ENCODE measurements at regions not wholly inside any gene's neighbourhood (a gene's known extent, or its start where the extent isn't known, plus 50 kb on each side); places are given as distances from the start of the nearest gene placed in this dataset.
"Not testable (repeated sequence)": the region's sequence is repeated elsewhere in the genome, so short reads cannot be mapped to it uniquely, and the experiment has no call there.

DNA sequence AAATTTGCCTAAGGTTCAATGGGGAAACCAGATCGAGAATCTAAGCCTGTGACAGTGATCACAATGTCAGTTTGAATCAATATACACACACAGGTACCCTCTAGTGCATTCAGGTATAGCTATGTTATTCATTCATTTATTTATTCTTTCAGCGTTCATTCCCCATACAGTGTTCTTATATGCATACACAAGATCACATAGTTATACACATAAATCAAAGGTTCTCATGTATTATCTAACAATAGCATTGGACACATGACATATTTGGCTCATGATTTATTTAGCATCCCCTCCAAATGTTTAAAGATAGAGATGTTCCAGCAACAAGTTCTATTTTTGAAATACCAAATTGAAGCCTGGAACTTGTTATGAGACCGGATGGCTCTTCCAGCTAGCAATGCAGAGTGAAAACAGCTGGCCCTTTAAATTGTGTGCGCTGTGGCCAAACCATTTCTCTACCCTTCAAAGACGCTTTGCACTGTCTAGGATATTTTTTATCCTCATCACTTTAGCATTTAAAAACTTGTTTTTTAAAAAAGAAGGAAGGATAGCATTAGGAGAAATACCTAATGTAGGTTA, 131.0 kb downstream of the ATXN3L start:
- ATAC-seq (no peak), DNase-seq (ENCODE audit: low read depth, low spot score) (no peak)
- POLR2A ChIA-PET, result no interaction called here
- RAD21 ChIA-PET (ENCODE audit: low non-redundant PET in 1 of 2, low total read pairs in 2 of 2, uncharacterized antibody in 2 of 2, unreplicated experiment in 2 of 2), result no interaction called here
- no TSS peak for BruUV-seq (replicated peaks)
- TF ChIP-seq SRF (IDR thresholded peaks at IDR 0.05; ENCODE audit: low read depth) (no peak), ZFX (IDR thresholded peaks at IDR 0.05) (no peak), YY1 (IDR thresholded peaks at IDR 0.05; ENCODE audit: extremely low read depth, insufficient replicate concordance, low read depth, low read length) (no peak), POLR2A (IDR thresholded peaks at IDR 0.05; ENCODE audit: borderline replicate concordance, extremely low read depth, insufficient read depth, insufficient read length) (no peak), TCF7L2 (IDR thresholded peaks at IDR 0.05; ENCODE audit: borderline replicate concordance, extremely low read depth, insufficient read depth, insufficient read length) (no peak), EZH2 (IDR thresholded peaks at IDR 0.05) (no peak), JUND (IDR thresholded peaks at IDR 0.05) (no peak)
- TF ChIP-seq, protein P1, sequence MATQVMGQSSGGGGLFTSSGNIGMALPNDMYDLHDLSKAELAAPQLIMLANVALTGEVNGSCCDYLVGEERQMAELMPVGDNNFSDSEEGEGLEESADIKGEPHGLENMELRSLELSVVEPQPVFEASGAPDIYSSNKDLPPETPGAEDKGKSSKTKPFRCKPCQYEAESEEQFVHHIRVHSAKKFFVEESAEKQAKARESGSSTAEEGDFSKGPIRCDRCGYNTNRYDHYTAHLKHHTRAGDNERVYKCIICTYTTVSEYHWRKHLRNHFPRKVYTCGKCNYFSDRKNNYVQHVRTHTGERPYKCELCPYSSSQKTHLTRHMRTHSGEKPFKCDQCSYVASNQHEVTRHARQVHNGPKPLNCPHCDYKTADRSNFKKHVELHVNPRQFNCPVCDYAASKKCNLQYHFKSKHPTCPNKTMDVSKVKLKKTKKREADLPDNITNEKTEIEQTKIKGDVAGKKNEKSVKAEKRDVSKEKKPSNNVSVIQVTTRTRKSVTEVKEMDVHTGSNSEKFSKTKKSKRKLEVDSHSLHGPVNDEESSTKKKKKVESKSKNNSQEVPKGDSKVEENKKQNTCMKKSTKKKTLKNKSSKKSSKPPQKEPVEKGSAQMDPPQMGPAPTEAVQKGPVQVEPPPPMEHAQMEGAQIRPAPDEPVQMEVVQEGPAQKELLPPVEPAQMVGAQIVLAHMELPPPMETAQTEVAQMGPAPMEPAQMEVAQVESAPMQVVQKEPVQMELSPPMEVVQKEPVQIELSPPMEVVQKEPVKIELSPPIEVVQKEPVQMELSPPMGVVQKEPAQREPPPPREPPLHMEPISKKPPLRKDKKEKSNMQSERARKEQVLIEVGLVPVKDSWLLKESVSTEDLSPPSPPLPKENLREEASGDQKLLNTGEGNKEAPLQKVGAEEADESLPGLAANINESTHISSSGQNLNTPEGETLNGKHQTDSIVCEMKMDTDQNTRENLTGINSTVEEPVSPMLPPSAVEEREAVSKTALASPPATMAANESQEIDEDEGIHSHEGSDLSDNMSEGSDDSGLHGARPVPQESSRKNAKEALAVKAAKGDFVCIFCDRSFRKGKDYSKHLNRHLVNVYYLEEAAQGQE (IDR thresholded peaks at IDR 0.05; ENCODE audit: low read depth), result no peak
- TF ChIP-seq, protein P2, sequence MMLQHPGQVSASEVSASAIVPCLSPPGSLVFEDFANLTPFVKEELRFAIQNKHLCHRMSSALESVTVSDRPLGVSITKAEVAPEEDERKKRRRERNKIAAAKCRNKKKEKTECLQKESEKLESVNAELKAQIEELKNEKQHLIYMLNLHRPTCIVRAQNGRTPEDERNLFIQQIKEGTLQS (IDR thresholded peaks at IDR 0.05), result no peak
- Histone ChIP-seq H3K4me2 (ENCODE audit: low read length) (no peak overlapping the region), H3K9me3 (ENCODE audit: control insufficient read depth in 1 of 2, insufficient read depth in 1 of 2, low read depth in 1 of 2, low read length in 2 of 2) (no peaks in the 10 kb centered on the region), H3K9ac (ENCODE audit: low read length) (no peak overlapping the region), H4K20me1 (ENCODE audit: insufficient read depth) (no peaks in the 10 kb centered on the region), H3K27ac (ENCODE audit: low read depth, low read length) (no peak overlapping the region), H2AFZ (ENCODE audit: low read depth, low read length, poor library complexity, severe bottlenecking) (no peak overlapping the region), H3K27me3 (ENCODE audit: insufficient read depth, low read length) (no peaks in the 10 kb centered on the region), H3K79me2 (ENCODE audit: insufficient read depth, low read length) (no peaks in the 10 kb centered on the region), H3K4me1 (ENCODE audit: control insufficient read depth in 1 of 2, insufficient read depth in 2 of 2, low read length in 2 of 2) (no peaks in the 10 kb centered on the region), H3K36me3 (ENCODE audit: control insufficient read depth in 1 of 2, insufficient read depth in 2 of 2, low read length in 2 of 2) (no peaks in the 10 kb centered on the region), H3K9me2 (ENCODE audit: insufficient read depth) (no peaks in the 10 kb centered on the region), H3K4me3 (replicated peaks in 1 of 2; ENCODE audit: low read depth in 1 of 2, low read length in 2 of 2) (no peak overlapping the region)
- CTCF ChIA-PET, result no interaction called here
- intact Hi-C loops (cut with micrococcal nuclease), result no loop called here

DNA sequence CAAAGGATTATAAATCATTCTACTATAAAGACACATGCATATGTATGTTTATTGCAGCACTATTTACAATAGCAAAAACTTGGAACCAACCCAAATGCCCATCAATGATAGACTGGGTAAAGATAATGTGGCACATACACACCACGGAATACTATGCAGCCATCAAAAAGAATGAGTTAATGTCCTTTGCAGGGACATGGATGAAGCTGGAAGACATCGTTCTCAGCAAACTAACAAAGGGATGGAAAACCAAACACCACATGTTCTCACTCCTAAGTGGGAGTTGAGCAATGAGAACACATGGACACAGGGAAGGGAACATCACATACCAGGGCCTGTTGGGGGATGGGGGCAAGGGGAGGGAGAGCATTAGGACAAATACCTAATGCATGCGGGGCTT, 133.2 kb downstream of the ATXN3L start:
- RAD21 ChIA-PET (ENCODE audit: low non-redundant PET in 1 of 2, low total read pairs in 2 of 2, uncharacterized antibody in 2 of 2, unreplicated experiment in 2 of 2); H3K4me1 ChIP-seq (ENCODE audit: control insufficient read depth in 1 of 2, insufficient read depth in 2 of 2, low read length in 2 of 2); BruUV-seq (replicated peaks); H3K27me3 ChIP-seq (ENCODE audit: insufficient read depth, low read length); POLR2A ChIA-PET; H2AFZ ChIP-seq (ENCODE audit: low read depth, low read length, poor library complexity, severe bottlenecking); ATAC-seq; H3K27ac ChIP-seq (ENCODE audit: low read depth, low read length); intact Hi-C loops (cut with micrococcal nuclease); H3K4me2 ChIP-seq (ENCODE audit: low read length); H3K36me3 ChIP-seq (ENCODE audit: control insufficient read depth in 1 of 2, insufficient read depth in 2 of 2, low read length in 2 of 2); H3K79me2 ChIP-seq (ENCODE audit: insufficient read depth, low read length); H3K9me2 ChIP-seq (ENCODE audit: insufficient read depth); H3K9me3 ChIP-seq (ENCODE audit: control insufficient read depth in 1 of 2, insufficient read depth in 1 of 2, low read depth in 1 of 2, low read length in 2 of 2); H3K9ac ChIP-seq (ENCODE audit: low read length); H4K20me1 ChIP-seq (ENCODE audit: insufficient read depth); H3K4me3 ChIP-seq (replicated peaks in 1 of 2; ENCODE audit: low read depth in 1 of 2, low read length in 2 of 2); DNase-seq (ENCODE audit: low read depth, low spot score); CTCF ChIA-PET: not testable (repeated sequence)

All from HCT116 (cell line).